ENCODE measurements at regions not wholly inside any gene's neighbourhood (a gene's known extent, or its start where the extent isn't known, plus 50 kb on each side); places are given as distances from the start of the nearest gene placed in this dataset.

- Histone ChIP-seq H3K27me3 (no peaks in the 10 kb centered on the region), H3K27ac (no peak overlapping the region), H3K36me3 (no peaks in the 10 kb centered on the region), H3K9ac (ENCODE audit: low read depth in 2 of 2, low read length in 2 of 2) (no peak overlapping the region), H3K4me3 (no peak overlapping the region), H3K9me3 (no peaks in the 10 kb centered on the region), H3K4me1 (no peaks in the 10 kb centered on the region)
- intact Hi-C loops (cut with DNase I), result no loop called here
- DNase-seq, result no peak
- TF ChIP-seq CTCF (IDR thresholded peaks at IDR 0.05), result no peak
These were observed 1113.5 kb upstream of the AUTS2 start for GRCh38 chr7:68484731-68485130.

GRCh38 chr7:68485253-68485917 lies 1112.9 kb upstream of the AUTS2 start:
- Histone ChIP-seq H3K27me3 (no peaks in the 10 kb centered on the region), H3K4me3 (no peak overlapping the region), H3K27ac (no peak overlapping the region), H3K36me3 (no peaks in the 10 kb centered on the region), H3K4me1 (no peaks in the 10 kb centered on the region), H3K9ac (ENCODE audit: low read depth in 2 of 2, low read length in 2 of 2) (no peak overlapping the region), H3K9me3 (no peaks in the 10 kb centered on the region)
- DNase-seq, result no peak
- TF ChIP-seq CTCF (IDR thresholded peaks at IDR 0.05), result no peak
- intact Hi-C loops (cut with DNase I), result no loop called here

GRCh38 chr7:68488341-68489060 lies 1109.8 kb upstream of the AUTS2 start:
- Histone ChIP-seq H3K27me3 (no peaks in the 10 kb centered on the region), H3K36me3 (no peaks in the 10 kb centered on the region), H3K9me3 (no peaks in the 10 kb centered on the region), H3K4me1 (no peaks in the 10 kb centered on the region), H3K9ac (ENCODE audit: low read depth in 2 of 2, low read length in 2 of 2) (no peak overlapping the region), H3K4me3 (no peak overlapping the region), H3K27ac (no peak overlapping the region)
- intact Hi-C loops (cut with DNase I), result no loop called here
- no peak for TF ChIP-seq CTCF (IDR thresholded peaks at IDR 0.05)
- DNase-seq, result no peak

GRCh38 chr7:68491523-68492358 lies 1106.5 kb upstream of the AUTS2 start:
- Histone ChIP-seq H3K9me3 (no peaks in the 10 kb centered on the region), H3K27ac (no peak overlapping the region), H3K36me3 (no peaks in the 10 kb centered on the region), H3K27me3 (no peaks in the 10 kb centered on the region), H3K4me3 (no peak overlapping the region), H3K9ac (ENCODE audit: low read depth in 2 of 2, low read length in 2 of 2) (no peak overlapping the region), H3K4me1 (no peaks in the 10 kb centered on the region)
- TF ChIP-seq CTCF (IDR thresholded peaks at IDR 0.05), result no peak
- no peak for DNase-seq
- intact Hi-C loops (cut with DNase I), result no loop called here

GRCh38 chr7:68492359-68492690 lies 1106.0 kb upstream of the AUTS2 start:
- H3K4me1 ChIP-seq, result no peaks in the 10 kb centered on the region
- no peak overlapping the region for H3K9ac ChIP-seq (ENCODE audit: low read depth in 2 of 2, low read length in 2 of 2)
- no peaks in the 10 kb centered on the region for H3K36me3 ChIP-seq
- H3K27ac ChIP-seq, result no peak overlapping the region
- intact Hi-C loops (cut with DNase I), result no loop called here
- no peaks in the 10 kb centered on the region for H3K27me3 ChIP-seq
- TF ChIP-seq CTCF (IDR thresholded peaks at IDR 0.05), result no peak
- DNase-seq, result no peak
- H3K4me3 ChIP-seq, result no peak overlapping the region
- no peaks in the 10 kb centered on the region for H3K9me3 ChIP-seq

Data from colonic mucosa (tissue), 4 donors.